Activated naive CD4-positive, alpha-beta T cell treated with anti-CD3 and anti-CD28 coated beads, Interleukin-2, amount 10 ng/mL, durations not matched to agents 7 days and 5 days (primary cell): ENCODE measurements at regions not wholly inside any gene's neighbourhood (a gene's known extent, or its start where the extent isn't known, plus 50 kb on each side); places are given as distances from the start of the nearest gene placed in this dataset.

ENCODE experiments used
- CTCF ChIA-PET: fragments of 350-600 bp; sonication (Branson Sonifier 250); formaldehyde crosslinking; loops from one replicate; lab custom pipeline; 2021; ENCODE audit warnings: antibody characterized with exemption; lab: Charles Lee
- DNase-seq: peaks from one replicate; pipeline ENCODE4 v3.0.0-alpha.2; 2020
- H3K27ac Mint-ChIP-seq: one replicate; pipeline ENCODE4 v1.8.0; 2021; ENCODE audit warnings: mild to moderate bottlenecking, moderate library complexity, mixed read lengths
- H3K27me3 Mint-ChIP-seq: one replicate; pipeline ENCODE4 v1.8.0; 2021; ENCODE audit warnings: mild to moderate bottlenecking, mixed read lengths
- H3K36me3 Mint-ChIP-seq: one replicate; pipeline ENCODE4 v1.8.0; 2021; ENCODE audit warnings: mixed read lengths
- H3K4me1 Mint-ChIP-seq: one replicate; pipeline ENCODE4 v1.8.0; 2021; ENCODE audit warnings: mixed read lengths
- H3K4me3 Mint-ChIP-seq: one replicate; pipeline ENCODE4 v1.8.0; 2021; ENCODE audit warnings: mild to moderate bottlenecking, moderate library complexity, mixed read lengths
- H3K9me3 Mint-ChIP-seq: one replicate; pipeline ENCODE4 v1.8.0; 2021; ENCODE audit warnings: mixed read lengths

DNA sequence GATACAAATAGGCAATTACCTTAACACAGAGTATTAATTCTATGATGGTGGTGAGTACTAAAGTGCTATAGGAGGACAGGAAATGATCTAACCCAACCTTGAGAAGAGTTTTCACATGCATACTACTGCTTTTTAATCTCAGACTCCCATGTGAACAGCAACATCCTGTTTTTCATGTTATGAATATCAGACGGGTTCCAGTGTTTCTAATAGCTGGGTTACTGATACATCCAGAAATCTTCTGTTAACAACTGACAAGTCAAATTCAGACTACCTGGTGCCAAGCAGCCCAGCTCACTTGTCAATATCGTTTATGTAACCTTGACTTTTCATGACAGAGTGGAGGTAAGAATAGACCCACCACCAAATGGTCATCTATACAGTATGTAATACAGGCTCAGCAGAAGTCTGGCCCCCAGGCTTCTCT lies 220.2 kb upstream of the COL8A1 start:
- Mint-ChIP-seq H3K36me3 (no peaks in the 10 kb centered on the region), H3K4me1 (no peaks in the 10 kb centered on the region), H3K27ac (no peak overlapping the region), H3K27me3 (no peaks in the 10 kb centered on the region), H3K4me3 (no peak overlapping the region), H3K9me3 (no peaks in the 10 kb centered on the region)
- DNase-seq: no peak
- CTCF ChIA-PET: no interaction called here

DNA sequence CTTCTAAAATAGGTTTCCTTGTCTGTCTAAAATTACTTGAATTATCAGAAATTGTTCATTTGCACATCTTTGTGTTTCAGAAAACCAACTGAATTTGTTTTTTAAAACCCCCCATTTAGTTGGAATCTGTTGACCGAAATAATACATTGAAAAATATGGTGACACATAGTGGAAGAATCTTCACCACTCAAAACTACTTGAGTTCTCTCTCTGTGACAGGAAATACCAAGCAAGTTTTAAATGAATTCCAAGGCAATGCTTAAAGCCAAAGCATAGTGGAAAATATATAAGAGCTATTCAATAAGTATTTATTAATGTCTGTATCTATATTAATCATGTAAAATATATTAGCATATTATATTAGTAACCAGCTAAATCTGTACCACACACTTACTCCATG lies 224.9 kb upstream of the COL8A1 start:
- CTCF ChIA-PET: no interaction called here
- H3K9me3 Mint-ChIP-seq: no peaks in the 10 kb centered on the region
- no peaks in the 10 kb centered on the region for H3K36me3 Mint-ChIP-seq
- DNase-seq: no peak
- H3K4me3 Mint-ChIP-seq: no peak overlapping the region
- no peaks in the 10 kb centered on the region for H3K4me1 Mint-ChIP-seq
- no peaks in the 10 kb centered on the region for H3K27me3 Mint-ChIP-seq
- no peak overlapping the region for H3K27ac Mint-ChIP-seq

DNA sequence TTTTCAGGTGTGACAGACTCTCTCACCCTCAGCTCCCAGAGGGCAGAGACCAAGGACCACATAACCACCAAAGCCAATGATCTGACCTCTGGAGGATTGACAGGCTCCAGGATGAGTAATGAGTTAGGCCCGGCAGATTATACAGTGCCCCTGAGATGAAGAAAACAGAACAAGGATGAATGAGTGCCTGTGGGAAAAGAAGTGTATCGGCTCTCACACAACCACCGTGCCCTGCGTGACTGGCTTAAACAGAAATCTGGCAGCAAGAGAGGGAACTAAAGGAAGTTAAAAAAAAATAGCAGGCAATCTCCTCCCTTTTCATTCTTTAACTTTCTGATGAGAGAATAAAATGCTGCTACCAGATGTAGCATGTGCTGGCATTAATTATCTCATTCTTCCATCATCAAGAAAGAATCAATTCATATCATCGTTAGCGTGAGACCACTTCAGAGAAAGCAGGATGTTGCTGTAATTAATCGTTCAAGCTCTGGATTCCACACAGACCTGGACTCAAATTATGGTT lies 227.5 kb upstream of the COL8A1 start:
- Mint-ChIP-seq H3K4me1 (no peaks in the 10 kb centered on the region), H3K9me3 (no peaks in the 10 kb centered on the region), H3K4me3 (no peak overlapping the region), H3K36me3 (no peaks in the 10 kb centered on the region), H3K27me3 (no peaks in the 10 kb centered on the region), H3K27ac (no peak overlapping the region)
- CTCF ChIA-PET: no interaction called here
- DNase-seq: no peak

DNA sequence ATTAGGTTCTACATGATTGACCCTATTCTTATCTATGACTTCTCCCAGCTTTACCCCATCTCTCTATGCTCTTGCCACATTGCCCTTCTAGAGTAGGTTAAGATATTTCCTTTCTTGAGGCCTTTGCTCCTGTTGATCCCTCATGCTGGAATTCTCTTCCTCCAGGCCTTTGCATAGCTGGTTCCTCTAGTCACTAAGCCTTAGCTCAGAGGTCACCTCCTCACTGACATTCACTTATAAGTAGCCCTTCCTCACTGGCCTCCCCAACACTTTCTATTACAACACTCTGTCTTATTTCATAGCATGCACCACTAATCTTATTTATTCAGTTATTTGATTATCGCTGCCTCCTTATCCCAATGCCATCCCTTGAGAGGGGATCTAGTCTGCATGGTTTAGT lies 228.4 kb upstream of the COL8A1 start:
- H3K27ac Mint-ChIP-seq: no peak overlapping the region
- CTCF ChIA-PET: no interaction called here
- H3K36me3 Mint-ChIP-seq: no peaks in the 10 kb centered on the region
- H3K4me3 Mint-ChIP-seq: no peak overlapping the region
- DNase-seq: no peak
- no peaks in the 10 kb centered on the region for H3K9me3 Mint-ChIP-seq
- no peaks in the 10 kb centered on the region for H3K27me3 Mint-ChIP-seq
- H3K4me1 Mint-ChIP-seq: no peaks in the 10 kb centered on the region

DNA sequence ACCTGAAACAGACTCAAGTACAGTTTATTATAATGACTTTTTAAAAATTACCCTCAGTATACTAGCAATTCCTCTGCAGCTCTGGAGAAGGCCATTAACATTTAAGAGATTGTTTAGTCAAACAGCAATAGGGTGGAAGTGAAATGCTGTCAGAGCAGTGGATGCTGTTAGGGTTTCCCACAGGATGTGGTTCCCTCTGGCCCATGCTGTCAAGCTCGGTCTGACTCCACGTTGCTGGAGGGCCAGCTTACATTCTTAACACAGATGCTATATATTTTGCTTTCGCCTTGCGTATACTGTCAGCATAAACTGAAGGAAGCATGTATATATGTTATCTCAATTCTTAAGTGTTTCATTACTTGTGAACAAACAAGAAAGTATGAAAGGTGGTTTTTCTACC lies 231.1 kb upstream of the COL8A1 start:
- Mint-ChIP-seq H3K9me3 (no peaks in the 10 kb centered on the region), H3K36me3 (no peaks in the 10 kb centered on the region), H3K4me1 (no peaks in the 10 kb centered on the region), H3K27ac (no peak overlapping the region), H3K27me3 (no peaks in the 10 kb centered on the region), H3K4me3 (no peak overlapping the region)
- CTCF ChIA-PET: no interaction called here
- no peak for DNase-seq

DNA sequence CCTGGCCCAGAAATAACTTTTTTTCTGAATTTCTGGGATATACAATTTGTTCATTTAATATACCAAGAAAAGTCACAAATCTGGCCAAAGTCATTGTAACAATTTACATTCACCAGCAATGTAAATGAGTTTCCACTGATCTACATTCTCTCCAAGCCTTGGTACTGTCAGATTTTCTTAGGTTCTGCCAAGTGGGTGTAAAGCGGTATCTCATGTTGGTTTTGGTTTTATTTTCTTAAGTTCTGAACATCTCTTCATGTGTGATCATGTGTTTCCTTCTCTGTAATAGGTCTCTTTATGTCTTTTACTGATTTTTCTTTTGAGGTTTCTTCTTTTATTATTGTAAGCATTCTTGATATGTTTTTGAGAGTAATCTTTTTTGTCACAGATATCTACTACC lies 235.6 kb upstream of the COL8A1 start:
- H3K4me1 Mint-ChIP-seq: no peaks in the 10 kb centered on the region
- CTCF ChIA-PET: no interaction called here
- H3K27ac Mint-ChIP-seq: no peak overlapping the region
- peaks cover 11% of the 10 kb centered on the region for H3K9me3 Mint-ChIP-seq
- DNase-seq: no peak
- no peak overlapping the region for H3K4me3 Mint-ChIP-seq
- no peaks in the 10 kb centered on the region for H3K27me3 Mint-ChIP-seq
- no peaks in the 10 kb centered on the region for H3K36me3 Mint-ChIP-seq

DNA sequence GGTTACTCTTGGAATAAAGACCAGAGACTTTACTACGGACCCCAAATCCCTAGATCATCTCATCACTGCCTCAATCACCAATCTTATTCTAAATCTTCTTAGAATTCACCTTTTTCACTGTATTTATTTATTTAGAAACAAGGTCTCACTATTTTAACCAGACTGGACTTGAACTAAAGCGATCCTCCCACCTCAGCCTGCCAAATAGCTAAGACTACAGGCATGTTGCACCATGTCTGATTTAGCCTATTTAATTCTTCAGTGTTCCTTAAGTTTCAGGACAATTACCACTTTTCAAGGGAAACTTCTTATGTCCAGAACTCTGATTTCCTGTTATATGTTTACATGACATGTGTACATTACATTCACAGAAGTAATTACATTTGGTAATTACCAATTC lies 238.0 kb upstream of the COL8A1 start:
- no peak overlapping the region for H3K27ac Mint-ChIP-seq
- H3K27me3 Mint-ChIP-seq: no peaks in the 10 kb centered on the region
- no peaks in the 10 kb centered on the region for H3K36me3 Mint-ChIP-seq
- no peak overlapping the region for H3K4me3 Mint-ChIP-seq
- no peaks in the 10 kb centered on the region for H3K4me1 Mint-ChIP-seq
- peaks cover 14% of the 10 kb centered on the region for H3K9me3 Mint-ChIP-seq
- CTCF ChIA-PET: no interaction called here
- DNase-seq: no peak

DNA sequence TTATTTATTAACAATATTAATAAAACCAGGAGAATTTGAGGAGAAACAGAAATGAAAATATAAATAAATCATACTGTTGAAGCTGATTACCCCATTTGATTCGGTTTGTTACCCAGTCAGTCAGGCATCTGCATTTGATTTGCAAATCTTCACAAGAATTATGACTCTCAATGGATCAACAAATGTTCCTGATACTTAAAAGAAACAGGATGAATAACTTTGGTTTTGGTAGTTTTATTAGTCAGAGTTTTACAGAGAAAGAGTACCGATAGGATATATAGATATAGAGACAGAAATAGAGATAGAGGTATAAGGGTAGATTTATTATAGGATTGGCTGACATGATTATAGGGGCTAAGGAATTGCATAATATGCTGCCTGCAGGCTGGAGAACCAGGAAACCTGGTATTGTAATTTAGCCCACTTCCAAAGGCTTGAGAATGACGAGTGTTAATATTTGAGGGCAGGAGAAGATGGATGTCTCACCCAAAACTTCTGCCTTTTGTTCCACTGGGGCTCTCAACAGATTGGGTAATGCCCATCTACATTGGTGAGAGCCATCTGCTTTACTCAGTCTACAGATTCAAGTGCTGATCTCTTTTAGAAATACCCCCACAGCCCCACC lies 241.6 kb upstream of the COL8A1 start:
- Mint-ChIP-seq H3K27ac (no peak overlapping the region), H3K27me3 (no peaks in the 10 kb centered on the region)
- CTCF ChIA-PET: no interaction called here

DNA sequence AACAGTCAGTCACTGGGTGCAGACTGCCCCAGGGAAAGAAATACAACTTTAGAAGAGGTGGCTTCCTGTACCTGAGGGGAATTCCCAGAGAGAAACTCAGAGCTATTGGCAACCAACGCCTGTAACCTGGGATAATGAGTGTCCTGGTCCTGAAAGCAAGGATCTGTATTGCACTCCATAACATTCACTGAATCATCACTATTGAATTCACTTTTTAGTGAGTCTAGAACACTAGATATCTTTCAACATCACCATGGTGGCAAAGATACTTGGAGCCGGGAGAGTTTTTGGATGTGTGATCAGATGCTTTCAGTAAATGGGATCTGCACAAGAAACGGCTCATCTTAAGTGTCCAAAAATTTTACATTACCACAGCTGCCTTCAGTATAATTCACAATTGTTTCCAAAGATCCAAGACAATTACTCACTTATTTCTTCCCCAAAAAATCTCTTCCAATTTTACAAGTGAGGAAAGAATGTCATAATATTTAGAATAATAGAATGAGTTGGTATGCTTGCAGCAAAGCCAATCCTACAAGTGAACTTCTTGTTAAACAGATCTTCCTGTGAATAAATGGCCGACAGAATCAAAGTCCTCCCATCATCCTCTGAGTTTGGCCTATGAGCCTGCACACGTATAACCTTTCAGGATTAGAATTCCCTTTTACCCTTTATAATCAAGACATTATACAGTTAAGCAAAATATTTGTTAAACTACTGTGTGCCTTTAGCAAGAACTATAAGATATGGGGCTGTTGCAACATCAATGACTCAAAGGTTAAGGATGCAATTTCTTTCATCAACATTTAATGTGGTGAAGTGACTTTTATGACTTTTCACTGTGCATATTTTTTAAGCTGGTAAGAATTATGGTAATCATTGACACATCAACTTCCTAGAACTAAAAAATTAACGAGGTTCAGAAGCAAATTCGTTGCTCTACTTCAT lies 243.3 kb upstream of the COL8A1 start:
- no peaks in the 10 kb centered on the region for H3K27me3 Mint-ChIP-seq
- no peaks in the 10 kb centered on the region for H3K36me3 Mint-ChIP-seq
- no peak overlapping the region for H3K4me3 Mint-ChIP-seq
- CTCF ChIA-PET: no interaction called here
- no peak for DNase-seq
- no peak overlapping the region for H3K27ac Mint-ChIP-seq
- H3K4me1 Mint-ChIP-seq: no peaks in the 10 kb centered on the region
- H3K9me3 Mint-ChIP-seq: peaks cover 13% of the 10 kb centered on the region

More for the DNA sequence above, 241.6 kb upstream of the COL8A1 start:
- H3K4me1 Mint-ChIP-seq: no peaks in the 10 kb centered on the region
- no peaks in the 10 kb centered on the region for H3K36me3 Mint-ChIP-seq
- H3K9me3 Mint-ChIP-seq: peaks cover 14% of the 10 kb centered on the region
- DNase-seq: no peak
- no peak overlapping the region for H3K4me3 Mint-ChIP-seq

DNA sequence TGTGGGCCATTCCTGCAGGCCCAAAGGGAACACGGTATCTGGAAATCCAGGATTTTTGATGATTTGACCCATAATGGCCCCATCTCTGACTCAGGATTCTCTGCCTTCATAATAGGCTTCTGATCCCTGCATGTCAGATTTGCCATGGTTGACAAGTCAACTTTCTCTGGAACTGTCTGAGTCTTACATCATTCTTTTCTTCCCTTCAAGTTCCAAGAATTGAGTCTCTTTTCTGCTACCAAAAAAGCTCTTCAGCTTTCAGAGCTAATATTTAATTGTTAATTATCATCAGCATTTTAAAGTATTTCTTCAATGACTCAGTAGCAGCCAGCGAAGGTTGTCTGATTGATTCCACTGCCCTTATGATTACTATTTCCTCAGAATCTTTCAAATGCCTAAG lies 244.4 kb upstream of the COL8A1 start:
- Mint-ChIP-seq H3K4me3 (no peak overlapping the region), H3K27ac (no peak overlapping the region), H3K9me3 (peaks cover 7% of the 10 kb centered on the region), H3K36me3 (no peaks in the 10 kb centered on the region), H3K27me3 (no peaks in the 10 kb centered on the region), H3K4me1 (no peaks in the 10 kb centered on the region)
- no peak for DNase-seq
- CTCF ChIA-PET: no interaction called here

DNA sequence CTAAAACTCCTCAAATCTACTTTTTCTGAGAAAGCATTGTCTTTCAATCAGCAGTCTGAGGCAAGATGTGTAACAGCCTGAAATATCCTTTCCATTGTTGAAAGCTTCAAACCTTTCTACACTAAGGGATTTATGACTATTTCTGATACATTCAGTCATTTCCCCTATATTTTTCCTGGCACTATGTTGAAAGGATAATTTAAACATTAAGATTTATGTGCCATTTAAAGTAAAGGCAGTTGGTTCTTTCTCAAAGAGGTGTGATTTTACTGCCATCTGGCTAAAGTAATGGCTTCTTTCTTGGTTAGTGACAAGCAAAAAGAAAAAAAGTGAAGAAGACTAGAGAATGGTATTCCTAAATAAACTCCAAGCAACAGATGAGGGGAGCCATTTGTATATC lies 249.6 kb upstream of the COL8A1 start:
- H3K36me3 Mint-ChIP-seq: no peaks in the 10 kb centered on the region
- no peaks in the 10 kb centered on the region for H3K27me3 Mint-ChIP-seq
- no peaks in the 10 kb centered on the region for H3K9me3 Mint-ChIP-seq
- no peak overlapping the region for H3K4me3 Mint-ChIP-seq
- H3K4me1 Mint-ChIP-seq: no peaks in the 10 kb centered on the region
- CTCF ChIA-PET: no interaction called here
- DNase-seq: no peak
- no peak overlapping the region for H3K27ac Mint-ChIP-seq

DNA sequence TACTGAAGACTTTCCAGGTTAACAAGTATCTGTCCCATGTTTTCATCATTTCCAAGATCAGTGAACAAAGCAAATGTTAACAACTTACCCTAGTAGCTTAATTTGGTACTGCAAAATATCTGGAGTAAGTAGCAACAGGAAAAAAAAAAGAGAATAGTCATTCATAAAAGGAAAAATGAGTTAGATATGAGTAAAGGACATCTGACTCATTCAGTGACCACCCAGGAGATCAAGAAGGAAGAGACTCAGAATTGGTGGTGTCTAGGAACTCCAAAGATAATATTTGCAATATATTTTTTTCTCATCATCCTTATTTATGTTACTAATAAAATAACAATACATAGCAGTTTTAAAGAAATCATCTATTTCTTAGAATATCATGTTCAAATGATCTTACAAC lies 253.8 kb upstream of the COL8A1 start:
- Mint-ChIP-seq H3K27ac (no peak overlapping the region), H3K27me3 (no peaks in the 10 kb centered on the region), H3K9me3 (peaks cover 3% of the 10 kb centered on the region), H3K36me3 (no peaks in the 10 kb centered on the region), H3K4me3 (no peak overlapping the region), H3K4me1 (no peaks in the 10 kb centered on the region)
- CTCF ChIA-PET: no interaction called here
- DNase-seq: no peak

DNA sequence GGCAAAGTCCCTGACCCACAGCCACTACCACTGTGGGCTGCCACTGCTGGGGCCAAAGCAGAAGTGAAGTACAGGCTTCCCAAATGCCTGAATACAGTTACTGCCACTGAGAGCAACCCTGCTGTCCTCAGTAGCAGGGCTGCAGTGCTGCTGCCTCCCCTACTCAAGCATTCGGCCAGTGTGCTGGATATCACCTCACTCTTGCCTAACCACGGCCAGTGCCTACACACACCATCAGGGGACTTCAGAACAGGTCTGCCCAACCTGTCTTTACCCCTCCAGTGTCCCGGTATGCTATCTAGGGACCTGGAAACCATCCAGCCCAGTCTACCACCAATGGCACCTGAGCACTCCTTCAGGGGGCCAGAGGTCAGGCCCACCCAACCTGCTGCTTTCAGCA lies 261.5 kb upstream of the COL8A1 start:
- Mint-ChIP-seq H3K27ac (no peak overlapping the region), H3K4me3 (no peak overlapping the region), H3K36me3 (no peaks in the 10 kb centered on the region), H3K4me1 (no peaks in the 10 kb centered on the region), H3K27me3 (no peaks in the 10 kb centered on the region), H3K9me3 (peaks cover 4% of the 10 kb centered on the region)
- CTCF ChIA-PET: no interaction called here
- DNase-seq: no peak

DNA sequence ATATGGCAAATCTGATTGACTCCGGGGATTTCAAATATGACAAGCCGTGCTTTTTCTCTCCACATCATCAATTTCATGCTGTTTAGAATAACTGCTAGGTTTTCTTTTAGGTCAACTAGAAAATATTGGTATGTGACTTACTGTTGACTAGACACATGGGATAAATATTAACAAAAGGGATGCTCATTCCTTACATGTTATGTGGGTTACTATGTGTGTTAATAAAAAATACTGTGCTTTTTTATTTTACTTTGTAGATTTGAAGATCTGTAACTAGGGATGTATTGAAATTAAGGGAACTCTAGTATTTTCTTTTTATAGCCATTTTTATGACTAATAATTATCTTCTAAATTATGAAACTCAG lies 264.6 kb upstream of the COL8A1 start:
- Mint-ChIP-seq H3K27me3 (no peaks in the 10 kb centered on the region), H3K27ac (no peak overlapping the region), H3K9me3 (peaks cover 3% of the 10 kb centered on the region), H3K4me1 (no peaks in the 10 kb centered on the region), H3K36me3 (no peaks in the 10 kb centered on the region), H3K4me3 (no peak overlapping the region)
- DNase-seq: no peak
- CTCF ChIA-PET: no interaction called here
